ENCODE measurements at regions not wholly inside any gene's neighbourhood (a gene's known extent, or its start where the extent isn't known, plus 50 kb on each side); places are given as distances from the start of the nearest gene placed in this dataset.
"Not testable (repeated sequence)": the region's sequence is repeated elsewhere in the genome, so short reads cannot be mapped to it uniquely, and the experiment has no call there.

GRCh38 chr10:109809954-109810353 lies 113.4 kb downstream of the XPNPEP1 start:
- DNase-seq (ENCODE audit: low spot score): not testable (repeated sequence)

GRCh38 chr10:109801191-109801590 lies 122.1 kb downstream of the XPNPEP1 start:
- not testable (repeated sequence) for DNase-seq (ENCODE audit: low spot score)

DNA sequence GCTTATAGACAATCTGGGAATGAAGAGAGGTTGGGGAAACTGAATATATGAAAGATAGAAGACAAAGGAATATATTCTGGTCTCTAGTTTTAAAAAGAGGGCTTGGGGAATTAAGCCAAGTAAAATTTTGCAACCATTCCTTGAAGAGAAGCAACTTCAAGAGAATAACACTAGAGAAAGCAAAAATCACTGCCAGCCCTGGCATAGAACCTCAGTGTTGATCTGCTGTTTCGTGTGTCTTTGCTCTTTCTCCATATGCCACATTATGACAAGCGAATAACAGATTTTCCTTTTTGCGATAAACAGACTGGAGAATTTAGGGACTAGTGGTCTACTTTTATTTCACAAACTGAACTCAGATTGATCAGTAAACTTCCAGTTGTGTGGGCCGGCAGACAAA lies 132.7 kb downstream of the XPNPEP1 start:
- no peak for DNase-seq (ENCODE audit: low spot score)

DNA sequence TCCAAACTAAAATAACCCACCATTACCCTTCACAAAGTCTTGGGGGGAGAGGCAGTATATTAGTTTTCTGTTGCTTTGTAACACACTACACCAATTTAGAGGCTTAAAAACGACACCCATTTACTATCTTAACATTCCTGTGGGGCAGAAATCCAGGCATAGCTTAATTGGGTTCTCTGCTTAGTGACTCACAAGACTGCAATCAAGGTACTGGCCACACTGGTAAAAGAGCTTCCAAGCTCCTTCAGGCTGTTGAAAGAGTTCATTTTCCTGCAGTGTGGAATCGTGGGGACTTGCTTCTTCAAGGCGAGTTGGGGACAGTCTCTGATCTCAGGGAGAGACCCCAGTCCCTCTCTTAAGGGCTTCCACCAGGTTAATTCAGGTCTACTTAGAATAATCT lies 139.1 kb downstream of the XPNPEP1 start:
- DNase-seq (ENCODE audit: low spot score): no peak

GRCh38 chr10:109783286-109783685 lies 140.0 kb downstream of the XPNPEP1 start:
- DNase-seq (ENCODE audit: low spot score): no peak

DNA sequence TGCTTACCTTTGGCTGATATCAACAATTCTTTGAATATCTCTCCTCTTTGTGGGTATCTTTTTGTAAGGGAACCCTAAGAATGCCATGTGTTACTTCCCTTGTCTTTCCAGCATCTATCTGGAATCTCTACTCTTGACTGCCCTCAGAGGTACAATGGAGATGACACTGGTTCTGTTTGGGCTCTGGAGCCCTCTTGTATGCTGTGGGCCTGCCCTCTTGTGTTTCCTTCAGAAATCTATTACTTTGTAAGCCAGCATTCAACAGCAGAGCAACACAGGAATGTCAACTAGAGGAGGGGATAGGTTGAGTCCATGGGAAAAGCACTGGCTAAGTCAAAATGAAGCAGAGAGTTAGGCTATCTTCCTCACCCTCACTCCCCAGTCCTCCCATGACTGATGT lies 142.3 kb downstream of the XPNPEP1 start:
- DNase-seq (ENCODE audit: low spot score): no peak

GRCh38 chr10:109778993-109779392 lies 144.3 kb downstream of the XPNPEP1 start:
- DNase-seq (ENCODE audit: low spot score): no peak

DNA sequence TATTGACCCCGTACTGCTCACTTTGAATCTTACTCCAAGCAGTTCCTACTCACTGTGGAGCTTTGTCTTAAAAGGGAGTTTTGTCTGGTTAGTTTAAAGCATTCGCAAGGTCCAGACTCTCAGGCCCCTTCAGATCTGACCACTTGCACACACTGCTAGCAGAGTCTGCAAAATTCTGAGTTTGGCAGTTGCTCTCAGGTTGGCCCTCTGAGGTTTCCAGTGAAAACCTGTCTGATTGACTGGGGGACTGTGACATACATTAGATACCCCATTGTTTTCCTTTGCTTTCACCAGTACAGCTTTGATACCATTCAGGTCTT lies 149.2 kb downstream of the XPNPEP1 start:
- DNase-seq (ENCODE audit: low spot score): no peak

- DNase-seq (ENCODE audit: low spot score): peak; percentile 20
Measured at GRCh38 chr10:109773288-109774120, 149.8 kb downstream of the XPNPEP1 start.

GRCh38 chr10:109770663-109771062 lies 152.6 kb downstream of the XPNPEP1 start:
- no peak for DNase-seq (ENCODE audit: low spot score)

- DNase-seq (ENCODE audit: low spot score): no peak
Measured at GRCh38 chr10:109769966-109770365, 153.3 kb downstream of the XPNPEP1 start.

- no peak for DNase-seq (ENCODE audit: low spot score)
Measured at GRCh38 chr10:109765838-109766237, 157.5 kb downstream of the XPNPEP1 start.

GRCh38 chr10:109762555-109762954 lies 160.8 kb downstream of the XPNPEP1 start:
- DNase-seq (ENCODE audit: low spot score): no peak

GRCh38 chr10:109757670-109758069 lies 165.6 kb downstream of the XPNPEP1 start:
- DNase-seq (ENCODE audit: low spot score): not testable (repeated sequence)

- no peak for DNase-seq (ENCODE audit: low spot score)
Measured at GRCh38 chr10:109746861-109747260, 176.4 kb downstream of the XPNPEP1 start.

GRCh38 chr10:109744020-109744419 lies 179.3 kb downstream of the XPNPEP1 start:
- no peak for DNase-seq (ENCODE audit: low spot score)

- no peak for DNase-seq (ENCODE audit: low spot score)
Measured at GRCh38 chr10:109743574-109743973, 179.7 kb downstream of the XPNPEP1 start.

DNA sequence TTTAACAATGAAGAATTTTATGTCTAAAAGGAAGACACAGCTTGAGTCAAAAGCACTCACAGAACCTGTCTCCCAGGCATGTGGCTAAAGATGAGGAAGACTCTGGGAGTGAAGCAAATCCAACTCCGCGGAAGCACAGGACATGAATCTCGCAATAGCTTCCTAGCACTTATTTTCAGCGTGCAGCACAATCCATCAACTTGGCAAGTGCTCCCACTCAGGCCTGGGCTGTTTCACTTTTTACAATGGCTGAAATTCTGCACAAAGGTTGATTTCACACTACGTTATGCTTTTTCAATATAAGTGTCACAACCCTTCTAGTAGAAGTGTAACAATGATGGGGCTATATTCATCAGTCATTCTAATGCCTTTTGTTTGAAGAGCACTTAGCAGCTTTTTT lies 180.2 kb downstream of the XPNPEP1 start:
- DNase-seq (ENCODE audit: low spot score): no peak

DNA sequence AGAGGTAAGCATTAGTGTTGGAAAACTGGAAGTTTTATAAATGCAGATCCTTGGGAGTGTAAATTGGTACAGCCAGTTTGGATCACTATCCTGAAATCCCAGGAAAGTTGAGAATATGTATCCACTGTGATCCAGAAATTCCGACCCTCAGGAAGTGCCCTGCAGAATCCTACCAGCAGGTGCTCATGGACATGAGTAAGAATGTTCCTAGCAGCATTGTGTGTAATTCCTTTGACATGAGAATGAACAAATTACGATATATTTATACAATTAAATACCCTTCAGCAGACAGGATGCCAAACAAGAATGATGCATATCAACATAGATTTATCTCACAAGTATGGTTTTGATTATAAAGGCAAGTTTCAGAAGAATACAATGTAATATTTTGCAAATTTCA lies 181.6 kb downstream of the XPNPEP1 start:
- DNase-seq (ENCODE audit: low spot score): no peak

GRCh38 chr10:109740436-109740835 lies 182.9 kb downstream of the XPNPEP1 start:
- DNase-seq (ENCODE audit: low spot score): no peak

DNA sequence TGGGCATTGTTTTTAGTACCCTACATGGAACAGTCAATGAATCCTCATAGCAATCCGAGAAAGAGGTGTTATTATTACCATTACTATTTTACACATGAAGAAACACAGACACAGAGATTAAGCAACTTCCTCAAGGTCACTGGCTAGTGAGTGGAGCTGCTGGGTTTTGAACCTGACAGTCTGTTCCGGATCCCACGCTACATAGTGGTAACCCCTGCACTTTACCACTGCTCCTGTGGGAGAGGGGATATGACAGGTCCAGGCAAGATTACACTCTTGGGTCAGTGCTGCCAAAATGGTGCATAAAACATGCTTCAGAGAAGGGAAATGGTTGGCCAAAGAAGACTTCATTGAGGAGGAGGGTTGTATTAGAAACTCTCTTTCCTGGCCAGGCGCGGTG lies 185.7 kb downstream of the XPNPEP1 start:
- DNase-seq (ENCODE audit: low spot score): no peak

- no peak for DNase-seq (ENCODE audit: low spot score)
Measured at GRCh38 chr10:109737009-109737408, 186.3 kb downstream of the XPNPEP1 start.

DNA sequence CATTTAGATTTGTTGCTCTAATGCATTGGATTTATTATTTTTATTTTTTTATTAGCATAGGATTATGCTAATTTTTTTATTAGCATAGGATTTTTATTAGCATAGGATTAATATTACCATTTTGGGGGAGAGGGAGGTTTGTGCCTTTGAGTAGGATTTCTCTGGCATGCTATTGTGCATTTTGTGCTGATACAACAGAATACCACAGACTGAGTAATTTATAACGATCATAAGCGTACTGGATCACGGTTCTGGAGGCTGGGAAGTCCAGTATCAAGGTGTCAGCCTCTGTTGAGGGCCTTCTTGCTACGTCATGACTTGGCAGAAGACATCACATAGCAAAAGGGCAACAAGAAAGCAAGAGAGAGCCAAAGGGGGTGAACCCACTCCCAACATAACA lies 187.5 kb downstream of the XPNPEP1 start:
- no peak for DNase-seq (ENCODE audit: low spot score)

DNA sequence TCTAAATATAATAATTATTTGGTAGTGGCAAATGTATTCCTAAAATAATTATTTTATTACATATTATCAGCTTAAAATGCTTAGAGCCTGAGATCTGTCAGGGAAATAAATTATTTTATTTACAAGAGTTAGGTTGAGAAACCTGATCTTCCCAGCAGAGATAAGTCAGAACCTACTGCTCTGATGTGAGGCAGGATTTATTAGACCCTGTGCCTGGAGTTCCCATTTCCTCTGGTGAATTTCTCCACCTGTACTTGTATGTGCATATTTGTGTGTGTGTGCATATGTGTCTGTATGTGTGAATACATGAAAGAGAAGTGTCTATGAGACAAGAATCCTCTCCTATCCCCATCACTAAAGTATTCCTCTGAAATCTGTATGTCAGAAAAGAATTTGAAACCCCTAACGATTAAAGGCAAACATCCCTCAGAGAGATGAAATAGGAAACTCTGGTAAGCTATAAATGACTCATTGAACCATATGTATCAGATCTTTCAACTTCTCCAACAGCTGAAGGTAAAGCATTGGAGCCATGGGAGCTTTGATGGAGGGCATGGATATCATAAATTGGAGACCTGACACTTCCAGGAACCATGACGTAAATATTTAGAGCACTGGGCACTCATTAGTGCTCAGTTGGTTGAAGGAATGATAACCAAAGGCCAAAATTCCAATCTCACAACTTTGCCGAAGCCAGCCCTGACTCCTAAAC lies 190.9 kb downstream of the XPNPEP1 start:
- no peak for DNase-seq (ENCODE audit: low spot score)

Data from AG08396 (cell line).